SK-N-MC (cell line): ENCODE measurements at regions not wholly inside any gene's neighbourhood (a gene's known extent, or its start where the extent isn't known, plus 50 kb on each side); places are given as distances from the start of the nearest gene placed in this dataset.

Experiments used
- DNase-seq: peaks from one replicate; pipeline ENCODE4 v3.0.0-alpha.2; 2011; ENCODE audit warnings: low read depth, low spot score
- H3K27ac ChIP-seq: fragments of 200-600 bp; sonication (generic); 2 replicates; pipeline ENCODE4 v1.5.1; 2016; ENCODE audit warnings: mixed run types
- H3K36me3 ChIP-seq: fragments of 200-600 bp; sonication (generic); 2 replicates; pipeline ENCODE4 v1.6.1; 2017; ENCODE audit warnings: antibody characterized with exemption, low read length, mixed read lengths; ENCODE audit not compliant: insufficient read depth
- H3K4me3 ChIP-seq: fragments of 200-600 bp; sonication (generic); 2 replicates; pipeline ENCODE4 v1.5.1; 2016
- H3K9ac ChIP-seq: fragments of 200-600 bp; sonication (generic); 2 replicates; pipeline ENCODE4 v1.8.0; 2017; ENCODE audit warnings: mixed run types, mixed read lengths; ENCODE audit not compliant: insufficient read length
- H3K9me3 ChIP-seq: fragments of 200-600 bp; sonication (generic); 2 replicates; pipeline ENCODE4 v1.6.1; 2017; ENCODE audit warnings: low read depth, mild to moderate bottlenecking, antibody characterized with exemption, low read length, moderate library complexity, mixed read lengths
- EZH2 ChIP-seq: fragments of 200-600 bp; sonication (generic); IDR thresholded peaks from one replicate; pipeline ENCODE4 v1.6.1; 2017; ENCODE audit warnings: antibody characterized with exemption
- FOXP2 ChIP-seq: optimal IDR thresholded peaks from 2 replicates; pipeline ENCODE3; 2011; ENCODE audit warnings: mild to moderate bottlenecking, moderate library complexity; ENCODE audit not compliant: insufficient read depth; ENCODE audit errors: extremely low read length, control extremely low read depth
- POLR2AphosphoS5 ChIP-seq: IDR thresholded peaks from 2 replicates; pipeline ENCODE4 v1.6.1; 2012; ENCODE audit warnings: mild to moderate bottlenecking, low read depth, low read length, borderline replicate concordance

- no peaks in the 10 kb centered on the region for H3K36me3 ChIP-seq
- H3K9me3 ChIP-seq = no peaks in the 10 kb centered on the region
- no peak overlapping the region for H3K9ac ChIP-seq
- no peak for DNase-seq
- TF ChIP-seq EZH2 (no peak), POLR2AphosphoS5 (no peak), FOXP2 (no peak)
- H3K4me3 ChIP-seq = peak overlapping the region; percentile 28
- H3K27ac ChIP-seq = no peak overlapping the region
Observed at GRCh38 chr4:54539500-54540029, 118.2 kb upstream of the KIT start.

DNA sequence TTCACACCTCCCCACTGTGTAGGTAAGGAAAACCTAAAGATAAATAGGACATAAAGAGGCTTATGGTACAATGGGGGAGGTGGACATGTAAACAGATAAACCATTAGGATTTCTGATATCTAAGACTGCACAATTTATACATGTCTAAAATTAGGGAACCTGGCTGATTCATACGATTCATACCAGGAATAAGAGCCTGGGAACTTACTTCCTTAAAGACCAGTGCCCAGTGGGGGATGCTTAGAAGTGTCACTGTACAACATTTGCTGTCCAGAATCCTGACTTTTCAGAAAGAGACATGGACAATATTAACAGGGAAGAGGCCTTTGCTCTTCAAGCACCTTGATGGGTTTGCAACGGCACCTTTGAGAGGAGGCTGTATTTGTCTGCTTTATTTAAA, 116.8 kb upstream of the KIT start:
- H3K27ac ChIP-seq = no peak overlapping the region
- no peaks in the 10 kb centered on the region for H3K36me3 ChIP-seq
- no peak for DNase-seq
- H3K4me3 ChIP-seq = no peak overlapping the region
- TF ChIP-seq POLR2AphosphoS5 (no peak), FOXP2 (no peak), EZH2 (no peak)
- H3K9me3 ChIP-seq = no peaks in the 10 kb centered on the region
- H3K9ac ChIP-seq = no peak overlapping the region

DNA sequence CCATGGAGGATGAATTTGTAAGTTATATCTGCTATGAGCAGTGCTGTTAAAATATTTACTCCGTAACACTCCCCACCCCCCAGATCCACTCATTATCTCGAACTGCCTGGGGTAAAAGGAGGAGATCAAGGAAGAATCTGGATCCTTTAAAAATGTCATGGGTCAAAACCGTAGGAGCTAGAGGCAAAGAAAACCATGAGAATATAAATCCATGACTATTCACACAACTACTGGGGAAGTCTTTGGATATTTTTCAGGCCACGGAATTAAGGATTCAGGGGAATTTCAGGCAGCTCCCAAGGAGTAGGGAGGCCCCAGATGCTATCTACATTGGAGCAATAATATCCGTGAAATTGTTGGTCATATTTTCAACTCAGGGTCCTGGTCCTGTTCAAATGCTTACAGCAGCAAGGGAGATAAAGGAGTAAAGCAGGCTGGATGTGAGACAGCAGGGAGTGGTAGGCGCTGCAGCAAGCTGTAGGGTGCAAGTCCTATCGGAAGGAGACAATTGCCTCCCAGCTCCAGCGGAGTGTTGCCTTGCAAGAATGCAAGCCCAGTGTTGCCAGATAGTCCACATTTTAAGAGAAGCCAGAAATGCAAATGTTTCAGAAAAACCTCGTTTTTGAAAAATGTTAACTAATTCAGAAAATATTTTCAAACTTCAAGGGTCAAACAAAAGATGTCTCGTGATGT, 116.2 kb upstream of the KIT start:
- TF ChIP-seq POLR2AphosphoS5 (no peak), FOXP2 (no peak), EZH2 (no peak)
- Histone ChIP-seq H3K9ac (no peak overlapping the region), H3K27ac (no peak overlapping the region), H3K4me3 (0 out of 2 replicates have a peak overlapping the region, but pooled peaks have one; percentile 14), H3K9me3 (no peaks in the 10 kb centered on the region), H3K36me3 (no peaks in the 10 kb centered on the region)
- DNase-seq = no peak

DNA sequence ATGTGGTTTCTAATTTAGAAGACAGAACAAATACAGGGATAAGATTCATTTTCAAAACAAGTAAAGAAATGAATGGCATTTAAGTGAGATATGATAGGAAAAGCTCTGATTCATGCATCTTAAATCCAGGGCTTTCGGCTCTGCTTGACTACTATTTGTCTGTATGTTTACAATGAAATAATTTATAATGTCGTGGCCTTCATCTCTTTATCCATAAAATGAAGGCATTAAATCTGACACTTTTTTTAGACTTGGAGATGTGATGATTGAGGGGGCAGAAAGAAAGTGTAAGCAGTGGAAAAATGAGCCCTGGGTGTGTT, 115.7 kb upstream of the KIT start:
- DNase-seq = no peak
- Histone ChIP-seq H3K4me3 (no peak overlapping the region), H3K36me3 (no peaks in the 10 kb centered on the region), H3K27ac (no peak overlapping the region), H3K9ac (no peak overlapping the region), H3K9me3 (no peaks in the 10 kb centered on the region)
- TF ChIP-seq FOXP2 = no peak
- TF ChIP-seq EZH2 = no peak
- no peak for TF ChIP-seq POLR2AphosphoS5

DNA sequence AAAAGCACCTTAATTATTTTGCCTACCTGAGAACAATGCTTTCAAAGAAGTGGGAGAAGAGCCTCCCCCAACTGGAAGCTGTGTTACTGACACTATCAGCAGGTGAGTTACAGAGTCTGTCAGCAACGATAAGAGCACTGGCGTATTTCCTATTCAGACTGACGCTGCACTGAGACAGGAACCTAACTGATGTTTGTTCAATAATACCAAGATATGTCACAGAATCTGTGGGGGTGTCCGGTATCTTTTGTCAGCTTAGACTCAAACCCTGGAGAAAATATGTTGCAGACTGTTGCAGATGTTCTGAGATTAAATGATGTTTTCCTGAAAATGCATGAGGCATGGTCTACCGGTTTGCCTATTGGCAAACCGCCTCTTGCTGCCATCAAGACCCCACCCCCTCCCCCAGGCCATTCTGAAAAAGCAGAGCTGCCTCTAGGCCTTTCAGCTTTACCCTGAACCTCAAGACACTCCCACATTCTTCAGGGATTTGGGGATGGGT, 115.2 kb upstream of the KIT start:
- H3K9ac ChIP-seq = no peak overlapping the region

DNA sequence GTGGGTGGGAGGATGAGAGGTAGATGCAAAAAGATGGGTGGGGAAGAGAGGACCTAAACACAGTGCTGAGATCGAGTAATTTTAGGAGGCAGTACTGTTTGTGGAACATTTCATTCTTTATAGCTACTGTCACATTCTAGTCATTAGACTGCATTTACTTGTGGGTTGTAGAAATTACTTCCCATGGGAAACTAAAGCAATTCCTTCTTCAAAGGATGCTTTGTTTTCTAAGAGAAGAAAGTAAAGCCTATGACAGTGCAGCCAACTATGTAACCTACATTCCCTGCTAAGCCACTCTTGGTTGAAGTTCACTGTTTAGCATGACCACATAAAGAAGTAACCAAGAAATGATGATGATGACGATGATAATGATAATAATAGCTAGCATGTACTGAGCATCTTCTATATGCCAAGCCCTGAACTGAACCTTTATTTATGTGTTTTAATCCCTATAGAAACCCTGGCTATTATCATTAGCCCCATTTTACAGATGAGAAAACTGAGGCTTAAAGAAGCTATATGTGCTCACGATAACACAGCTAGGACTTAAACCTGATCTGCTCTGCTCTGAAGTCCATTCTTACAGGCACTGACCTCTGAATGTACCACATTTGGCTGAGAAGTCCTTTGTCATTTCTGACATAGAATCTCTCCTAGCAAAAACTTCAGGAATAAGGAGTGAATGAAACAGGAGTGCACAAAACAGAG, 114.5 kb upstream of the KIT start:
- no peak overlapping the region for H3K27ac ChIP-seq
- H3K4me3 ChIP-seq = no peak overlapping the region
- TF ChIP-seq POLR2AphosphoS5 = no peak
- no peak for TF ChIP-seq EZH2
- no peak for TF ChIP-seq FOXP2
- H3K9ac ChIP-seq = no peak overlapping the region
- H3K9me3 ChIP-seq = no peaks in the 10 kb centered on the region
- no peak for DNase-seq
- H3K36me3 ChIP-seq = no peaks in the 10 kb centered on the region

More for the DNA sequence above, 115.2 kb upstream of the KIT start:
- no peak overlapping the region for H3K27ac ChIP-seq
- TF ChIP-seq FOXP2 = no peak
- H3K36me3 ChIP-seq = no peaks in the 10 kb centered on the region
- no peak for DNase-seq
- H3K9me3 ChIP-seq = no peaks in the 10 kb centered on the region
- no peak overlapping the region for H3K4me3 ChIP-seq

- H3K4me3 ChIP-seq = no peak overlapping the region
- no peak overlapping the region for H3K9ac ChIP-seq
- DNase-seq = no peak
- H3K9me3 ChIP-seq = no peaks in the 10 kb centered on the region
- H3K27ac ChIP-seq = no peak overlapping the region
- no peaks in the 10 kb centered on the region for H3K36me3 ChIP-seq
- TF ChIP-seq EZH2 = no peak
- TF ChIP-seq POLR2AphosphoS5 = no peak
- TF ChIP-seq FOXP2 = no peak
Observed at GRCh38 chr4:54545663-54546424, 111.9 kb upstream of the KIT start.
